ENCODE measurements at regions not wholly inside any gene's neighbourhood (a gene's known extent, or its start where the extent isn't known, plus 50 kb on each side); places are given as distances from the start of the nearest gene placed in this dataset.

- no peak for DNase-seq (ENCODE audit: low spot score)
- no peak for TF ChIP-seq CTCF (IDR thresholded peaks at IDR 0.05; ENCODE audit: extremely low read depth, missing control alignments)
Measured at GRCh38 chr1:94654459-94654858, 112.9 kb upstream of the F3 start.

- no peak for TF ChIP-seq CTCF (IDR thresholded peaks at IDR 0.05; ENCODE audit: extremely low read depth, missing control alignments)
- DNase-seq (ENCODE audit: low spot score), result no peak
Measured at GRCh38 chr1:94654031-94654430, 112.5 kb upstream of the F3 start.

GRCh38 chr1:94653454-94653853 is 111.9 kb upstream of the F3 start:
- no peak for DNase-seq (ENCODE audit: low spot score)
- no peak for TF ChIP-seq CTCF (IDR thresholded peaks at IDR 0.05; ENCODE audit: extremely low read depth, missing control alignments)

- no peak for DNase-seq (ENCODE audit: low spot score)
- TF ChIP-seq CTCF (IDR thresholded peaks at IDR 0.05; ENCODE audit: extremely low read depth, missing control alignments), result no peak
Measured at GRCh38 chr1:94651076-94651475, 109.5 kb upstream of the F3 start.

DNA sequence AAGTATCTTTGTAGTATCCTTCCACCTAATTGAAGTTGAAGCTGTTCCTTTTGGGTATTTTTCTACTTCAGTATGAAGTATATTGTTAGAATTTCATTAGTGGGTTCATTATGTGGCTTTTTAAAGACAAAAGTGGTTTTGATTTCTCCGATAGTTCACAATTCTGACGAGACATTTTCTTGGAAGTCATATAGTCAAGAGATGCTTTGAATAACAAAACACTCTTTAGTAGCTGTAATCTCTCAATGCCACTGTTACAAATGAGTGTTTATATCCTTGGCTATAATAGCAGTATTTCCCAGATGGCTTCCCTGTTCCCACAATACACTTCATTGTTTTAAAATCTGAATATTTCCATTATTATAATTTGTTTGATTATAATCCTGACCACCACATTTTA is 108.7 kb upstream of the F3 start:
- no peak for TF ChIP-seq CTCF (IDR thresholded peaks at IDR 0.05; ENCODE audit: extremely low read depth, missing control alignments)
- no peak for DNase-seq (ENCODE audit: low spot score)

DNA sequence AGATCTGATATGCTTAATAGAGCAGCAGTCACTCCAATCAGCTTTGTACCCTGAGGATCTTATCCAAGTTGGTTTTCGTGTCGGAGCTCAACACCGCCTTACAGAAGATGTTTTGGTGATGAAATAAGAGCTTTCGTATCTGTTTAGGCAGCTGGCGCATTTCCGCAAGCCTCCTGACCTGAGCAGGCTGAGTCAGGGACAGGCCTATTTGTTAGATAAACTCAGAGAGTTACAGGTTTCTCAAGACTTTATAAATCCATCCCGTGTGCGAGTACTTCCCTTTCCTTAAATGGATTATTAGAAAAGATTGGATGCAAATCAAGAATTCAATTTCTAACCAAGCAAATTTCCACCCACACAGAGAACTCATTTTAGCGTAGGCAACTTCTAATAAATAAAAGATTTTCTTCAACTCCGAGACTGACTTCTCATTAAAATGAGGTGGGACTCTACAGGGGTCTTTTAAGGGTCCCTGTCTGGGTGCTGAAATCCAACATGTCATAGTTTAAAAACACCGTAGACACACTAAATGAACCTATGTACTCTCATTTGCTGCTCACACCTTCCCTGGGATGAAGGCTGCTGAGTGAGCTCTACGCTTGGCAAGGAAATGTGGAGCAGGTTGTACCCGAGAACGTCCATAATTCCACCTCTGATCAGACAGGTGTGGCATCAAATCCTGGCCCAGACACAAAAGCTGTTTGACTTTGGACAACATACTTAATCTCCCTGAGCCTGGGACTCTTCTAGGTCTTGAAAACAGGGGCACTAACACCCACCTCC is 106.9 kb upstream of the F3 start:
- no peak for DNase-seq (ENCODE audit: low spot score)
- no peak for TF ChIP-seq CTCF (IDR thresholded peaks at IDR 0.05; ENCODE audit: extremely low read depth, missing control alignments)

- TF ChIP-seq CTCF (IDR thresholded peaks at IDR 0.05; ENCODE audit: extremely low read depth, missing control alignments), result no peak
- DNase-seq (ENCODE audit: low spot score), result no peak
Measured at GRCh38 chr1:94646786-94647555, 105.4 kb upstream of the F3 start.

Data from GM20000 (cell line).